ENCODE measurements at regions not wholly inside any gene's neighbourhood (a gene's known extent, or its start where the extent isn't known, plus 50 kb on each side); places are given as distances from the start of the nearest gene placed in this dataset.
"Not testable (repeated sequence)": the region's sequence is repeated elsewhere in the genome, so short reads cannot be mapped to it uniquely, and the experiment has no call there.

- Mint-ChIP-seq H3K4me1 (no peaks in the 10 kb centered on the region), H3K9me3 (no peaks in the 10 kb centered on the region), H3K27me3 (peaks cover 0 to 24% (median 5%) of the 10 kb centered on the region in 5 donors), H3K4me3 (no peak overlapping the region), H3K27ac (no peak overlapping the region), H3K36me3 (no peaks in the 10 kb centered on the region)
- intact Hi-C loops (cut with micrococcal nuclease) = no loop called here
- Histone ChIP-seq H3K27me3 (ENCODE audit: control insufficient read depth in 2 of 2, insufficient read depth in 2 of 2, low read length in 2 of 2) (no peaks in the 10 kb centered on the region), H3K9me3 (ENCODE audit: control insufficient read depth in 2 of 3, low read length in 3 of 3) (no peaks in the 10 kb centered on the region), H3K27ac (ENCODE audit: low read depth, low read length) (no peak overlapping the region), H3K36me3 (ENCODE audit: control insufficient read depth in 2 of 3, insufficient read depth in 3 of 3, low read length in 3 of 3) (no peaks in the 10 kb centered on the region), H3K4me1 (ENCODE audit: control insufficient read depth in 2 of 2, insufficient read depth in 2 of 2, low read length in 2 of 2) (no peaks in the 10 kb centered on the region), H3K4me3 (ENCODE audit: low read length) (no peak overlapping the region)
- ChIA-PET POLR2A (no interaction called here), CTCF (no interaction called here)
- no peak for ATAC-seq
- DNase-seq = no peak
Observed at GRCh38 chr20:19045371-19045770, 167.1 kb upstream of the SLC24A3 start.

DNA sequence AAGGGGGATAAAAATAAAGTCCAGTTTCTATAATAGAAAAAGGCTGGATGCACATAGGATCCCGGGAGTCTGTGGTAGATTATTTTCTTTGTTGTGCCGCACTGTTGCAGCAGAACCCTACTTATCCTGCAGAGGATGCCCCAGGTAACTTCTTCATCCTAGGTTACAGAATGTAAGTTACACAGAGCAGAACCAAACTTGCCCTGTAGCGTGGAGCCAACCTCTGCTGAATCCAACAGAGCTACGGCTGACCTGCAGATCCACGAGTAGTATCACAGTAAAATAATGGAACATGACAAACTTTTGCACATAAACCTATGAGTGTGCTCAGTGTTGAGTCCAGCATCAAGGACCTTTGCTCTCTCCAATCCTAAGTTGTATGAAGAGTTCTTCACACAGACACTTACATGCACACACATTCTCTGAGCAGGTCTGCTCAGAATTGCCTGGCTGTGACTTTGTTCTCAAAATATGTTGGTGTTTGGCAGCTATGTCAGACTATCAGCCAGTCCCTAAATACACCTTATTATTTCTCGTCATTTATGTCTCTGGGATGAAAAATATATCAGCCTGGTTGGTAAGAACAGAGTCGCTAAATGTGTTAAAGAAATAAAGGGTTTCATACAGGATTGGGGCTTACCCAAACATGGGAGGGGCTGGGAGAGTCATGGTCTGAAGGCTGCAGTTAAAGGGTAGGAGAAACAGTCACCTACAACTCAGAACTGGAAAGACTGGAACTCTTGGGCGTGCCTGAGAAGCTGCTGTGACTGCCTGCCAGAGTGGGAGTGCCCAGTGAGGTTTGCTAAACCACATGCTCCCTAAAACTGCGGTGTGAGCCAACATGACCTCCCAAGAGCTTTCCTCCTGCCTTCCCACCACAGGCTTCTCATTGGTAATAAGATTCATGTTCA is 165.1 kb upstream of the SLC24A3 start:
- Histone ChIP-seq H3K27me3 (ENCODE audit: control insufficient read depth in 2 of 2, insufficient read depth in 2 of 2, low read length in 2 of 2) (no peaks in the 10 kb centered on the region), H3K4me3 (ENCODE audit: low read length) (no peak overlapping the region), H3K36me3 (ENCODE audit: control insufficient read depth in 2 of 3, insufficient read depth in 3 of 3, low read length in 3 of 3) (no peaks in the 10 kb centered on the region), H3K27ac (ENCODE audit: low read depth, low read length) (no peak overlapping the region), H3K9me3 (ENCODE audit: control insufficient read depth in 2 of 3, low read length in 3 of 3) (no peaks in the 10 kb centered on the region), H3K4me1 (ENCODE audit: control insufficient read depth in 2 of 2, insufficient read depth in 2 of 2, low read length in 2 of 2) (no peaks in the 10 kb centered on the region)
- ChIA-PET POLR2A (no interaction called here), CTCF (no interaction called here)
- DNase-seq = no peak
- Mint-ChIP-seq H3K27ac (no peak overlapping the region), H3K4me1 (no peaks in the 10 kb centered on the region), H3K27me3 (peaks cover 0 to 23% (median 11%) of the 10 kb centered on the region in 5 donors), H3K4me3 (no peak overlapping the region), H3K9me3 (no peaks in the 10 kb centered on the region), H3K36me3 (no peaks in the 10 kb centered on the region)
- no peak for ATAC-seq
- intact Hi-C loops (cut with micrococcal nuclease) = no loop called here

DNA sequence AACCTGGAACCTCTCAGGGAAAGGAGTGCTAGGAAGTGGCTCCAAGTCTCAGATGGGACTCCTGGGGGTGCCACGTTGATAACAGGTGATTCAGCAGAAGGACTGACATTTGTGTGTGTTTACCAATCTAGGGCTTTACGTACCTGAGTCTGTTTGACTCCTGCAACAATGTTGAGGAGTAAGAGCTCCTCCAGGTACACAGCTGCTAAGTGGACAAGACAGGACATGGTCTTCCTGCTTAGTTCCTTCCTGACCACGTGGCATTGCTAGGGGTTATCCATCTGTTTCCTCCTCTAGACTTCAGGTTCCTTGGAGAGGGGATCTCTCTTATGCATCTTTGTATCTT is 164.5 kb upstream of the SLC24A3 start:
- POLR2A ChIA-PET = no interaction called here
- CTCF ChIA-PET = interaction anchor here (0.6 kb wide), 1 partner anchor 634 kb away, joined by 3 read pairs; no protein-coding TSS in a partner anchor
- Histone ChIP-seq H3K9me3 (ENCODE audit: control insufficient read depth in 2 of 3, low read length in 3 of 3) (no peaks in the 10 kb centered on the region), H3K27me3 (ENCODE audit: control insufficient read depth in 2 of 2, insufficient read depth in 2 of 2, low read length in 2 of 2) (no peaks in the 10 kb centered on the region), H3K27ac (ENCODE audit: low read depth, low read length) (no peak overlapping the region), H3K4me1 (ENCODE audit: control insufficient read depth in 2 of 2, insufficient read depth in 2 of 2, low read length in 2 of 2) (no peaks in the 10 kb centered on the region), H3K36me3 (ENCODE audit: control insufficient read depth in 2 of 3, insufficient read depth in 3 of 3, low read length in 3 of 3) (no peaks in the 10 kb centered on the region), H3K4me3 (ENCODE audit: low read length) (no peak overlapping the region)
- Mint-ChIP-seq H3K27me3 (peaks cover 0 to 23% (median 11%) of the 10 kb centered on the region in 5 donors), H3K27ac (no peak overlapping the region), H3K36me3 (no peaks in the 10 kb centered on the region), H3K4me3 (no peak overlapping the region), H3K4me1 (no peaks in the 10 kb centered on the region), H3K9me3 (no peaks in the 10 kb centered on the region)
- intact Hi-C loops (cut with micrococcal nuclease) = no loop called here
- DNase-seq (no peak), ATAC-seq (no peak)

DNA sequence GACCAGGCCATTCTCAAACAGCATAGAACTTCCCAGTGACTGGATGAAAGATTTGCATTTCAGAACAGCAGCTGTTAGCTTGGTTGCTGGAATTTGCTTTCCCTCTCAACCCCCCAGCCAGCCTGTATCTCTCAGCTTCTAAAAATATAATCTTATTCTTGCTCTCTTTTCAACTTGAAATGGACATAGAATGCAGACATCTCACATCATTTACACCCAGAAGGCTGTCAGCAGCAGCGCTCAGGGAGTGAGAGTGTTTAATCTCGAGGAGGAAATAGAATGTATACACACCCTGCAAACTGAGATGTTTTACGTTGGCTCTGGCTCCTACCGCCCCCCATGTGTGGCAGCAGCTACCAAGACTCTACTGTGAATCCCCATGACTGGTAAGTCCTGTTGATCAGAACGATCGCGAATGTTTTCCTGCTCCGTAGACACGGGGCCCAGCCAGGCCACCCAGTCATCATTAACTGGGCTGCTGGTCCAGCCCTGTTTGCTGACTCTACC is 163.4 kb upstream of the SLC24A3 start:
- Histone ChIP-seq H3K9me3 (ENCODE audit: control insufficient read depth in 2 of 3, low read length in 3 of 3) (no peaks in the 10 kb centered on the region), H3K27me3 (ENCODE audit: control insufficient read depth in 2 of 2, insufficient read depth in 2 of 2, low read length in 2 of 2) (no peaks in the 10 kb centered on the region), H3K27ac (ENCODE audit: low read depth, low read length) (no peak overlapping the region), H3K36me3 (ENCODE audit: control insufficient read depth in 2 of 3, insufficient read depth in 3 of 3, low read length in 3 of 3) (no peaks in the 10 kb centered on the region), H3K4me3 (ENCODE audit: low read length) (no peak overlapping the region), H3K4me1 (ENCODE audit: control insufficient read depth in 2 of 2, insufficient read depth in 2 of 2, low read length in 2 of 2) (no peaks in the 10 kb centered on the region)
- CTCF ChIA-PET = no interaction called here
- DNase-seq (no peak), ATAC-seq (no peak)
- intact Hi-C loops (cut with micrococcal nuclease) = no loop called here
- POLR2A ChIA-PET = no interaction called here
- H3K36me3 Mint-ChIP-seq = no peaks in the 10 kb centered on the region
- H3K4me1 Mint-ChIP-seq = no peaks in the 10 kb centered on the region
- H3K4me3 Mint-ChIP-seq = no peak overlapping the region
- peaks cover 0 to 24% (median 7%) of the 10 kb centered on the region in 5 donors for H3K27me3 Mint-ChIP-seq
- no peak overlapping the region for H3K27ac Mint-ChIP-seq
- peaks cover 0 to 2% (median 0%) of the 10 kb centered on the region in 11 donors for H3K9me3 Mint-ChIP-seq

GRCh38 chr20:19049514-19049913 is 162.9 kb upstream of the SLC24A3 start:
- intact Hi-C loops (cut with micrococcal nuclease) = no loop called here
- Mint-ChIP-seq H3K36me3 (no peaks in the 10 kb centered on the region), H3K4me3 (no peak overlapping the region), H3K9me3 (peaks cover 0 to 2% (median 0%) of the 10 kb centered on the region in 11 donors), H3K4me1 (no peaks in the 10 kb centered on the region), H3K27ac (no peak overlapping the region), H3K27me3 (peaks cover 0 to 23% (median 6%) of the 10 kb centered on the region in 5 donors)
- Histone ChIP-seq H3K36me3 (ENCODE audit: control insufficient read depth in 2 of 3, insufficient read depth in 3 of 3, low read length in 3 of 3) (no peaks in the 10 kb centered on the region), H3K27ac (ENCODE audit: low read depth, low read length) (no peak overlapping the region), H3K4me3 (ENCODE audit: low read length) (no peak overlapping the region), H3K4me1 (ENCODE audit: control insufficient read depth in 2 of 2, insufficient read depth in 2 of 2, low read length in 2 of 2) (no peaks in the 10 kb centered on the region), H3K27me3 (ENCODE audit: control insufficient read depth in 2 of 2, insufficient read depth in 2 of 2, low read length in 2 of 2) (no peaks in the 10 kb centered on the region), H3K9me3 (ENCODE audit: control insufficient read depth in 2 of 3, low read length in 3 of 3) (no peaks in the 10 kb centered on the region)
- CTCF ChIA-PET = no interaction called here
- no peak for DNase-seq
- no peak for ATAC-seq
- POLR2A ChIA-PET = no interaction called here

GRCh38 chr20:19056909-19057308 is 155.5 kb upstream of the SLC24A3 start:
- no peaks in the 10 kb centered on the region for H3K36me3 Mint-ChIP-seq
- H3K27me3 Mint-ChIP-seq = peaks cover 0 to 16% (median 6%) of the 10 kb centered on the region in 5 donors
- CTCF ChIA-PET = no interaction called here
- H3K4me3 Mint-ChIP-seq = no peak overlapping the region
- DNase-seq (no peak), ATAC-seq (no peak)
- Histone ChIP-seq H3K4me3 (ENCODE audit: low read length) (no peak overlapping the region), H3K27ac (ENCODE audit: low read depth, low read length) (no peak overlapping the region), H3K27me3 (ENCODE audit: control insufficient read depth in 2 of 2, insufficient read depth in 2 of 2, low read length in 2 of 2) (no peaks in the 10 kb centered on the region), H3K36me3 (ENCODE audit: control insufficient read depth in 2 of 3, insufficient read depth in 3 of 3, low read length in 3 of 3) (no peaks in the 10 kb centered on the region), H3K9me3 (ENCODE audit: control insufficient read depth in 2 of 3, low read length in 3 of 3) (no peaks in the 10 kb centered on the region), H3K4me1 (ENCODE audit: control insufficient read depth in 2 of 2, insufficient read depth in 2 of 2, low read length in 2 of 2) (no peaks in the 10 kb centered on the region)
- POLR2A ChIA-PET = no interaction called here
- H3K4me1 Mint-ChIP-seq = no peaks in the 10 kb centered on the region
- intact Hi-C loops (cut with micrococcal nuclease) = no loop called here
- H3K9me3 Mint-ChIP-seq = peaks cover 0 to 43% (median 17%) of the 10 kb centered on the region in 11 donors
- H3K27ac Mint-ChIP-seq = no peak overlapping the region

DNA sequence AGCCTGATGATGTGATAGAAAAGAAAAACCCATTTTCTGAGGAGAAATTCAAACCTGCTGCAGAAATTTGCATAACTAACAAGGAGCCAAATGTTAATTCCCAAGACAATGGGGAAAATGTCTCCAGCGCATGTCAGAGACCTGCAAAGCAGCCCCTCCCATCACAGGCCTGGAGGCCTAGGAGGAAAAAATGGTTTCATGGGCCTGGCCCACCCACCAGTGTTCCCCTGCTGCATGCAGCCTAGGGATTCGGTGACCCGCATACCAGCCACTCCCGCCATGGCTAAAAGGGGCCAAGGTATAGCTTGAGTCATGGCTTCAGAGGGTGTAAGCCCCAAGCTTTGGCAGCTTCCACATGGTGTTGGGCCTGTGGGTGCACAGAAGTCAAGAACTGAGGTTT is 147.7 kb upstream of the SLC24A3 start:
- H3K27me3 ChIP-seq (ENCODE audit: control insufficient read depth in 2 of 2, insufficient read depth in 2 of 2, low read length in 2 of 2); H3K4me1 ChIP-seq (ENCODE audit: control insufficient read depth in 2 of 2, insufficient read depth in 2 of 2, low read length in 2 of 2); POLR2A ChIA-PET; intact Hi-C loops (cut with micrococcal nuclease); ATAC-seq; CTCF ChIA-PET; H3K4me3 ChIP-seq (ENCODE audit: low read length); H3K4me1 Mint-ChIP-seq; H3K27ac ChIP-seq (ENCODE audit: low read depth, low read length); DNase-seq; H3K4me3 Mint-ChIP-seq; H3K36me3 ChIP-seq (ENCODE audit: control insufficient read depth in 2 of 3, insufficient read depth in 3 of 3, low read length in 3 of 3); H3K27ac Mint-ChIP-seq: not testable (repeated sequence)
- peaks cover 0 to 15% (median 0%) of the 10 kb centered on the region in 3 experiments for H3K9me3 ChIP-seq (ENCODE audit: control insufficient read depth in 2 of 3, low read length in 3 of 3)
- Mint-ChIP-seq H3K9me3 (peaks cover 16 to 75% (median 30%) of the 10 kb centered on the region in 11 donors), H3K36me3 (peaks cover 0 to 17% (median 3%) of the 10 kb centered on the region in 5 donors), H3K27me3 (peaks cover 0 to 20% (median 8%) of the 10 kb centered on the region in 5 donors)
